Naive thymus-derived CD4-positive, alpha-beta T cell (primary cell): ENCODE measurements at regions not wholly inside any gene's neighbourhood (a gene's known extent, or its start where the extent isn't known, plus 50 kb on each side); places are given as distances from the start of the nearest gene placed in this dataset.

Experiments used
- ATAC-seq: fragments of 150-1000 bp; cut with Tn5 transposase; 2 replicates; pipeline ENCODE4 v1.10.0; 2021; ENCODE audit warnings: mild to moderate bottlenecking, moderate library complexity
- CTCF ChIA-PET: fragments of 350-600 bp; sonication (Branson Sonifier 250); formaldehyde crosslinking; loops from one replicate; lab custom pipeline; 2021; ENCODE audit warnings: antibody characterized with exemption; lab: Charles Lee
- POLR2A ChIA-PET: fragments of 350-600 bp; sonication (Branson Sonifier 250); formaldehyde crosslinking; loops from one replicate; lab custom pipeline; 2021; ENCODE audit warnings: antibody characterized with exemption, inconsistent platforms; lab: Charles Lee
- DNase-seq, 9 donors: peaks; one replicate each; pipeline versions ENCODE4 v3.0.0 to v3.0.0-alpha.2; 2020 to 2022; ENCODE audit warnings: mixed read lengths in 1 of 9
- H3K27ac ChIP-seq: one replicate; pipeline ENCODE4 v1.7.0; 2013; ENCODE audit warnings: mild to moderate bottlenecking, low read depth, low read length, moderate library complexity
- H3K27me3 ChIP-seq, 2 donors: one replicate each; pipeline ENCODE4 v1.7.0; 2013; ENCODE audit warnings: low read length in 2 of 2, mild to moderate bottlenecking in 2 of 2, moderate library complexity in 2 of 2; ENCODE audit not compliant: control insufficient read depth in 2 of 2, insufficient read depth in 2 of 2
- H3K36me3 ChIP-seq, 3 experiments: 1 replicate in 2 of 3; 2 replicates in 1 of 3; pipeline ENCODE4 v1.7.0; 2013; ENCODE audit warnings: low read length in 3 of 3, mild to moderate bottlenecking in 3 of 3, moderate library complexity in 1 of 3; ENCODE audit not compliant: insufficient read depth in 3 of 3, control insufficient read depth in 2 of 3
- H3K4me1 ChIP-seq, 2 donors: one replicate each; pipeline ENCODE4 v1.7.0; 2013; ENCODE audit warnings: low read length in 2 of 2, mild to moderate bottlenecking in 2 of 2, moderate library complexity in 1 of 2; ENCODE audit not compliant: control insufficient read depth in 2 of 2, insufficient read depth in 2 of 2
- H3K4me3 ChIP-seq: 2 replicates; pipeline ENCODE4 v1.7.0; 2013; ENCODE audit warnings: mild to moderate bottlenecking, low read length
- H3K9me3 ChIP-seq, 3 experiments: 1 replicate in 2 of 3; 2 replicates in 1 of 3; pipeline ENCODE4 v1.7.0; 2013; ENCODE audit warnings: low read length in 3 of 3; ENCODE audit not compliant: control insufficient read depth in 2 of 3
- H3K27ac Mint-ChIP-seq, 9 donors: one replicate each; pipeline ENCODE4 v1.8.0; 2020 to 2022; ENCODE audit warnings: mixed read lengths in 9 of 9, mild to moderate bottlenecking in 8 of 9, moderate library complexity in 5 of 9, inconsistent platforms in 2 of 9
- H3K27me3 Mint-ChIP-seq, 5 donors: one replicate each; pipeline ENCODE4 v1.8.0; 2021 to 2022; ENCODE audit warnings: mixed read lengths in 5 of 5, mild to moderate bottlenecking in 1 of 5
- H3K36me3 Mint-ChIP-seq, 5 donors: one replicate each; pipeline ENCODE4 v1.8.0; 2020 to 2022; ENCODE audit warnings: mixed read lengths in 5 of 5, mild to moderate bottlenecking in 3 of 5, inconsistent platforms in 1 of 5
- H3K4me1 Mint-ChIP-seq, 7 donors: one replicate each; pipeline ENCODE4 v1.8.0; 2020 to 2022; ENCODE audit warnings: mixed read lengths in 7 of 7, mild to moderate bottlenecking in 3 of 7, inconsistent platforms in 1 of 7
- H3K4me3 Mint-ChIP-seq, 10 donors: one replicate each; pipeline ENCODE4 v1.8.0; 2020 to 2022; ENCODE audit warnings: mild to moderate bottlenecking in 10 of 10, mixed read lengths in 10 of 10, moderate library complexity in 6 of 10, inconsistent platforms in 2 of 10
- H3K9me3 Mint-ChIP-seq, 11 donors: one replicate each; pipeline ENCODE4 v1.8.0; 2020 to 2022; ENCODE audit warnings: mixed read lengths in 11 of 11, mild to moderate bottlenecking in 4 of 11, inconsistent platforms in 1 of 11, moderate library complexity in 1 of 11
- intact Hi-C, 2 donors: fragments of 100-400 bp; cut with micrococcal nuclease; formaldehyde crosslinking; loops; one replicate each; pipeline ENCODE4 v1.15.1; 2023

DNA sequence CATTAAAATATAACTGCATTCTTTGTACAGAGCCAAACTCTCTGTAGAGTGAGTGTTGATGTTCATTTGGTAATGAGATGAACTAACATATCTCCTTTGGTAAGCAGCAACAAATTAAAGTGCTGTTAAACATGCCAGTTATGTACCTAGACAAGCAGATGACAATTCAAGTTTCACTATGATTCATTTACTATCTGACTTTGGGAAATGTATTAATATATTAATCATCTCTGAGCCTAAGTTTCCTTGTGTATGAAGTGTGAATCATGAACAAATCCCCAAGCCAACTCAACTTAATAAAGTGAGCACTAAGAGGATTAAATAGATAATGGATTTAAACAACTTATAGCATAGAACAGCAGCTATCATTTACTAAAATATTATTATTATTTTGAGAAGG is 1044.2 kb downstream of the GLUD2 start:
- ChIA-PET CTCF (no interaction called here), POLR2A (no interaction called here)
- H3K4me1 ChIP-seq, result no peaks in the 10 kb centered on the region
- H3K27ac ChIP-seq, result no peak overlapping the region
- DNase-seq, result no peak
- H3K4me3 ChIP-seq, result no peak overlapping the region
- H3K9me3 Mint-ChIP-seq, result peaks cover 0 to 5% (median 2%) of the 10 kb centered on the region in 11 donors
- no peaks in the 10 kb centered on the region for H3K36me3 ChIP-seq
- intact Hi-C loops, result no loop called here
- H3K27me3 ChIP-seq, result no peaks in the 10 kb centered on the region
- H3K4me3 Mint-ChIP-seq, result no peak overlapping the region
- no peaks in the 10 kb centered on the region for H3K36me3 Mint-ChIP-seq
- no peaks in the 10 kb centered on the region for H3K27me3 Mint-ChIP-seq
- no peaks in the 10 kb centered on the region for H3K4me1 Mint-ChIP-seq
- no peak overlapping the region for H3K27ac Mint-ChIP-seq
- no peaks in the 10 kb centered on the region for H3K9me3 ChIP-seq
- ATAC-seq, result no peak

GRCh38 chrX:122092360-122092759 is 1045.0 kb downstream of the GLUD2 start:
- Mint-ChIP-seq H3K4me3 (no peak overlapping the region), H3K4me1 (no peaks in the 10 kb centered on the region), H3K9me3 (peaks cover 0 to 9% (median 3%) of the 10 kb centered on the region in 11 donors), H3K27me3 (no peaks in the 10 kb centered on the region), H3K36me3 (no peaks in the 10 kb centered on the region), H3K27ac (no peak overlapping the region)
- intact Hi-C loops, result no loop called here
- Histone ChIP-seq H3K27me3 (no peaks in the 10 kb centered on the region), H3K4me3 (no peak overlapping the region), H3K9me3 (no peaks in the 10 kb centered on the region), H3K36me3 (no peaks in the 10 kb centered on the region), H3K4me1 (no peaks in the 10 kb centered on the region), H3K27ac (no peak overlapping the region)
- DNase-seq, result no peak
- ChIA-PET POLR2A (no interaction called here), CTCF (no interaction called here)
- no peak for ATAC-seq

DNA sequence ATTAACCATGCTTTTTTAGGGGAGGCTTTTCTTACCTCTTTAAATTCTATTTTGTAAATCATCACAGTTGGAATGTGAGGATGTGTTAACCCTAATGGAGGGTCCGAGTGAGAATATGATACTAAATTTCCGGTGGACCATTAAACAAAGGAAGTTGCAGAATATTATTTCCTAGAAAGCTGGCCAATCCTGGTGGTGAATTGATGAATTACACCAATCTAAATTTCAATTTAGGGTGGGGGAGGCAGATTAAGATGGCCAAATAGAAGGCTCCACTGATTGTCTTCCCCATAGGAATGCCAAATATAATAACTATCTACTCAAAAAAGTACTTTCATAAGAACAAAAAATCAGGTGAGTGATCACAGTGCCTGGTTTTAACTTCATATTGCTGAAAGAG is 1045.6 kb downstream of the GLUD2 start:
- DNase-seq (no peak), ATAC-seq (no peak)
- Histone ChIP-seq H3K9me3 (no peaks in the 10 kb centered on the region), H3K4me3 (no peak overlapping the region), H3K27ac (no peak overlapping the region), H3K27me3 (no peaks in the 10 kb centered on the region), H3K4me1 (no peaks in the 10 kb centered on the region), H3K36me3 (no peaks in the 10 kb centered on the region)
- Mint-ChIP-seq H3K9me3 (peaks cover 0 to 13% (median 3%) of the 10 kb centered on the region in 11 donors), H3K36me3 (no peaks in the 10 kb centered on the region), H3K27ac (no peak overlapping the region), H3K27me3 (no peaks in the 10 kb centered on the region), H3K4me3 (no peak overlapping the region), H3K4me1 (no peaks in the 10 kb centered on the region)
- ChIA-PET POLR2A (no interaction called here), CTCF (no interaction called here)
- intact Hi-C loops, result no loop called here

GRCh38 chrX:122094611-122095010 is 1047.2 kb downstream of the GLUD2 start:
- ATAC-seq, result no peak
- ChIA-PET CTCF (no interaction called here), POLR2A (no interaction called here)
- no peak overlapping the region for H3K4me3 Mint-ChIP-seq
- no peak overlapping the region for H3K27ac Mint-ChIP-seq
- H3K36me3 ChIP-seq, result no peaks in the 10 kb centered on the region
- H3K27me3 Mint-ChIP-seq, result no peaks in the 10 kb centered on the region
- no peaks in the 10 kb centered on the region for H3K27me3 ChIP-seq
- no peak for DNase-seq
- no peaks in the 10 kb centered on the region for H3K36me3 Mint-ChIP-seq
- no peaks in the 10 kb centered on the region for H3K4me1 Mint-ChIP-seq
- no peaks in the 10 kb centered on the region for H3K9me3 ChIP-seq
- intact Hi-C loops, result no loop called here
- H3K4me1 ChIP-seq, result no peaks in the 10 kb centered on the region
- no peak overlapping the region for H3K4me3 ChIP-seq
- H3K9me3 Mint-ChIP-seq, result peaks cover 0 to 23% (median 5%) of the 10 kb centered on the region in 11 donors
- no peak overlapping the region for H3K27ac ChIP-seq

DNA sequence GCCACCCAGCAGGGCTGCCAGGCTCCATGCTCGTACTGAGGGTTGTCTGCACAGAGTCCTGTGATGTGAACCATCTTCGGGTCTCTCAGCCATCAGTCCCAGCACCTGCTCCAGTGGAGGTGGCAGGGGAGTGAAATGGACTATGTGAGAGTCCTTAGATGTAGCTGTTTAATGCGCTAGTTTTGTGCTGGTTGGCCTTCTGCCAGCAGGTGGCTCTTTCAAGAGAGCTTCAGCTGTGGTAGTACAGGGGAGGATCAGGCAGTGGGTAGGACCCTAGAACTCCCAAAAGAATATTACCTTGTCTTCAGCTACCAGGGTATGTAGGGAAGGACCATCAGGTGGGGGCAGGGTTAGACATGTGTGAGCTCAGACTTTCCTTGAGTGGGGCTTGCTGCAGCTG is 1066.0 kb downstream of the GLUD2 start:
- intact Hi-C loops, result no loop called here
- peaks cover 0 to 4% (median 2%) of the 10 kb centered on the region in 11 donors for H3K9me3 Mint-ChIP-seq
- no peak overlapping the region for H3K27ac Mint-ChIP-seq

GRCh38 chrX:122113896-122114295 is 1066.5 kb downstream of the GLUD2 start:
- Mint-ChIP-seq H3K4me1 (no peaks in the 10 kb centered on the region), H3K36me3 (no peaks in the 10 kb centered on the region)

More for the DNA sequence above, 1066.0 kb downstream of the GLUD2 start:
- no peaks in the 10 kb centered on the region for H3K9me3 ChIP-seq
- ChIA-PET POLR2A (no interaction called here), CTCF (no interaction called here)
- no peak overlapping the region for H3K27ac ChIP-seq
- H3K4me1 ChIP-seq, result no peaks in the 10 kb centered on the region
- ATAC-seq (no peak), DNase-seq (no peak)
- Mint-ChIP-seq H3K4me1 (no peaks in the 10 kb centered on the region), H3K4me3 (no peak overlapping the region), H3K36me3 (no peaks in the 10 kb centered on the region), H3K27me3 (no peaks in the 10 kb centered on the region)
- H3K27me3 ChIP-seq, result no peaks in the 10 kb centered on the region
- no peak overlapping the region for H3K4me3 ChIP-seq
- no peaks in the 10 kb centered on the region for H3K36me3 ChIP-seq

GRCh38 chrX:122115604-122116003 is 1068.2 kb downstream of the GLUD2 start:
- no peak overlapping the region for H3K4me3 Mint-ChIP-seq
- peaks cover 0 to 4% (median 0%) of the 10 kb centered on the region in 11 donors for H3K9me3 Mint-ChIP-seq
- POLR2A ChIA-PET, result no interaction called here

More at GRCh38 chrX:122113896-122114295, 1066.5 kb downstream of the GLUD2 start:
- DNase-seq (no peak), ATAC-seq (no peak)
- Histone ChIP-seq H3K27ac (no peak overlapping the region), H3K9me3 (no peaks in the 10 kb centered on the region), H3K4me1 (no peaks in the 10 kb centered on the region), H3K36me3 (no peaks in the 10 kb centered on the region), H3K27me3 (no peaks in the 10 kb centered on the region), H3K4me3 (no peak overlapping the region)
- POLR2A ChIA-PET, result no interaction called here
- Mint-ChIP-seq H3K9me3 (peaks cover 0 to 4% (median 2%) of the 10 kb centered on the region in 11 donors), H3K27me3 (no peaks in the 10 kb centered on the region), H3K4me3 (no peak overlapping the region), H3K27ac (no peak overlapping the region)
- CTCF ChIA-PET, result no interaction called here
- intact Hi-C loops, result no loop called here

More at GRCh38 chrX:122115604-122116003, 1068.2 kb downstream of the GLUD2 start:
- Histone ChIP-seq H3K4me1 (no peaks in the 10 kb centered on the region), H3K4me3 (no peak overlapping the region), H3K36me3 (no peaks in the 10 kb centered on the region), H3K27ac (no peak overlapping the region), H3K27me3 (no peaks in the 10 kb centered on the region), H3K9me3 (no peaks in the 10 kb centered on the region)
- H3K27me3 Mint-ChIP-seq, result no peaks in the 10 kb centered on the region
- no peaks in the 10 kb centered on the region for H3K36me3 Mint-ChIP-seq
- DNase-seq (no peak), ATAC-seq (no peak)
- H3K4me1 Mint-ChIP-seq, result no peaks in the 10 kb centered on the region
- H3K27ac Mint-ChIP-seq, result no peak overlapping the region
- intact Hi-C loops, result no loop called here
- CTCF ChIA-PET, result no interaction called here
